Esophagus muscularis mucosa (tissue), 4 donors: ENCODE measurements at regions not wholly inside any gene's neighbourhood (a gene's known extent, or its start where the extent isn't known, plus 50 kb on each side); places are given as distances from the start of the nearest gene placed in this dataset.

Experiments used
- CTCF ChIP-seq, 3 experiments: fragments of 200-600 bp in 2 of 3; fragments of 450-650 bp in 1 of 3; sonication (generic) in 2 of 3; IDR thresholded peaks; one replicate each; pipeline ENCODE4 v1.5.1; 2017 to 2019; ENCODE audit warnings: antibody characterized with exemption in 3 of 3, mild to moderate bottlenecking in 2 of 3, moderate library complexity in 1 of 3
- EP300 ChIP-seq: sonication (generic); formaldehyde crosslinking; IDR thresholded peaks from one replicate; pipeline ENCODE4 v1.6.1; 2017; ENCODE audit warnings: antibody characterized with exemption
- POLR2A ChIP-seq: fragments of 450-650 bp; IDR thresholded peaks from one replicate; pipeline ENCODE4 v1.6.1; 2017; ENCODE audit warnings: antibody characterized with exemption, moderate library complexity, mild to moderate bottlenecking, low read depth

GRCh38 chr5:142507531-142508372 lies 178.1 kb downstream of the FGF1 start:
- TF ChIP-seq POLR2A (no peak), CTCF (IDR thresholded peaks at IDR 0.05) (no peak), EP300 (no peak)
